MCF 10A (cell line): ENCODE measurements at regions not wholly inside any gene's neighbourhood (a gene's known extent, or its start where the extent isn't known, plus 50 kb on each side); places are given as distances from the start of the nearest gene placed in this dataset.
A peak's percentile ranks its signal among the peaks of the same experiment; 100 is the strongest.

Experiments
- BruUV-seq: library from RNA; stranded (reverse); fragments of 400-500 nt; replicated peaks from 2 replicates; lab custom pipeline; 2021; lab: Mats Ljungman, UMichigan
- CTCF ChIA-PET: fragments of 300-600 bp; sonication (Branson Sonifier 250); formaldehyde crosslinking; extraction: SDS; loops from one replicate; lab custom pipeline; 2021; ENCODE audit warnings: antibody characterized with exemption, inconsistent platforms; lab: Yijun Ruan, JAX
- POLR2A ChIA-PET: fragments of 300-600, 350-650 bp; sonication (Branson Sonifier 250); formaldehyde crosslinking; extraction: SDS; loops from one replicate; lab custom pipeline; 2020; ENCODE audit warnings: antibody characterized with exemption, inconsistent platforms; lab: Yijun Ruan, JAX
- DNase-seq: peaks from one replicate; pipeline ENCODE4 v3.0.0-alpha.2; 2018; ENCODE audit not compliant: unreplicated experiment
- H3K27ac Mint-ChIP-seq: one replicate; pipeline ENCODE4 v1.8.0; 2022; ENCODE audit warnings: mild to moderate bottlenecking, low read depth, mixed read lengths; ENCODE audit not compliant: unreplicated experiment
- H3K27me3 Mint-ChIP-seq: one replicate; pipeline ENCODE4 v1.8.0; 2022; ENCODE audit warnings: mixed read lengths; ENCODE audit not compliant: insufficient read depth, unreplicated experiment
- H3K36me3 Mint-ChIP-seq: one replicate; pipeline ENCODE4 v1.8.0; 2022; ENCODE audit warnings: mild to moderate bottlenecking, moderate library complexity, mixed read lengths; ENCODE audit not compliant: insufficient read depth, unreplicated experiment
- H3K4me1 Mint-ChIP-seq: one replicate; pipeline ENCODE4 v1.8.0; 2022; ENCODE audit warnings: mixed read lengths; ENCODE audit not compliant: insufficient read depth, unreplicated experiment
- H3K4me3 Mint-ChIP-seq: one replicate; pipeline ENCODE4 v1.8.0; 2022; ENCODE audit warnings: mild to moderate bottlenecking, moderate library complexity, mixed read lengths; ENCODE audit not compliant: unreplicated experiment
- H3K9me3 Mint-ChIP-seq: one replicate; pipeline ENCODE4 v1.8.0; 2022; ENCODE audit warnings: mixed read lengths; ENCODE audit not compliant: unreplicated experiment
- intact Hi-C: fragments of 100-400 bp; cut with micrococcal nuclease; formaldehyde crosslinking; loops from 2 replicates; pipeline ENCODE4 v1.14.1; 2022
- TF ChIP-seq, protein P1 (sequence below): fragments of 200-600 bp; IDR thresholded peaks from one replicate; pipeline ENCODE4 v1.8.0; 2022; ENCODE audit warnings: antibody characterized with exemption, mild to moderate bottlenecking; ENCODE audit not compliant: unreplicated experiment

DNA sequence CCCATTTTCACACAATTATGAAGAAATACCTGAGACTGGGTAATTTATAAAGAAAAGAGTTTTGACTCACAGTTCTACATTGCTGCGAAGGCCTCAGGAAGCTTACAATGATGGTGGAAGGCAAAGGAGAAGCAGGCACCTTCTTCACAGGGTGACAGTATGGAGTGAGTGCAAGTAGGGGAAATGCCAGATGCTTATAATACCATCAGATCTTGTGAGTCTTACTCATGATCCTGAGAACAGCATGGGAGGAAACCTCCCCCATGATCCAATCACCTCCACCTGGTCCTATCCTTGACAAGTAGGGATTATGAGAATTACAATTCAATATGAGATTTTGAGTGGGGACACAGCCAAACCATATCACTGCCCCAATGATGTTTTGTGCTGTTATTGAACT lies 189.3 kb upstream of the CRY1 start:
- TF ChIP-seq, protein P1, sequence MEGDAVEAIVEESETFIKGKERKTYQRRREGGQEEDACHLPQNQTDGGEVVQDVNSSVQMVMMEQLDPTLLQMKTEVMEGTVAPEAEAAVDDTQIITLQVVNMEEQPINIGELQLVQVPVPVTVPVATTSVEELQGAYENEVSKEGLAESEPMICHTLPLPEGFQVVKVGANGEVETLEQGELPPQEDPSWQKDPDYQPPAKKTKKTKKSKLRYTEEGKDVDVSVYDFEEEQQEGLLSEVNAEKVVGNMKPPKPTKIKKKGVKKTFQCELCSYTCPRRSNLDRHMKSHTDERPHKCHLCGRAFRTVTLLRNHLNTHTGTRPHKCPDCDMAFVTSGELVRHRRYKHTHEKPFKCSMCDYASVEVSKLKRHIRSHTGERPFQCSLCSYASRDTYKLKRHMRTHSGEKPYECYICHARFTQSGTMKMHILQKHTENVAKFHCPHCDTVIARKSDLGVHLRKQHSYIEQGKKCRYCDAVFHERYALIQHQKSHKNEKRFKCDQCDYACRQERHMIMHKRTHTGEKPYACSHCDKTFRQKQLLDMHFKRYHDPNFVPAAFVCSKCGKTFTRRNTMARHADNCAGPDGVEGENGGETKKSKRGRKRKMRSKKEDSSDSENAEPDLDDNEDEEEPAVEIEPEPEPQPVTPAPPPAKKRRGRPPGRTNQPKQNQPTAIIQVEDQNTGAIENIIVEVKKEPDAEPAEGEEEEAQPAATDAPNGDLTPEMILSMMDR, result no peak
- intact Hi-C loops, result no loop called here
- no peaks in the 10 kb centered on the region for H3K36me3 Mint-ChIP-seq
- no peak for DNase-seq
- no peaks in the 10 kb centered on the region for H3K27me3 Mint-ChIP-seq
- H3K4me3 Mint-ChIP-seq, result no peak overlapping the region
- CTCF ChIA-PET, result interaction anchor here (1.0 kb wide), 1 partner anchor 13 kb away, joined by 3 read pairs; no protein-coding TSS in a partner anchor
- POLR2A ChIA-PET, result no interaction called here
- no peak overlapping the region for H3K27ac Mint-ChIP-seq
- H3K9me3 Mint-ChIP-seq, result no peaks in the 10 kb centered on the region
- no TSS peak for BruUV-seq
- H3K4me1 Mint-ChIP-seq, result peaks cover 2% of the 10 kb centered on the region

DNA sequence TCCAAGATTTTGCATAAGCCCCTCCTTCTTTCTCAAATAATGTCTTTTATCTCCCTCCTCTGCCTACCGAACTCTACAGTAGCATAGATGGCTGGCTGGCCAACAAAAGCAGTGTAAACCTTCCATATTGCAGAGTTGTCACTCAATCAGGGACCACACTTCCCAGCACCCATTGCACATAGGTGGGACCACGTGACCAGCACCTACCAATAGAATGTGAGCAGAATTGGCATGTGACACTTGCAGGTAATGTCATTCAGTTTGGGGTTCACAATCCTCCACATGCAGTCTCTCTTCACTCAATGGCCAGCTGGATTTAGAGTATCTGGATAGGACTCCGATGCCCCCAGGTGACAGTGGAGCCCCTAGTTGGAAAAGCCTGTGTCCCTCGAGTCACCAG lies 190.3 kb upstream of the CRY1 start:
- intact Hi-C loops, result no loop called here
- no peaks in the 10 kb centered on the region for H3K27me3 Mint-ChIP-seq
- TF ChIP-seq, protein P1, result no peak
- no peaks in the 10 kb centered on the region for H3K36me3 Mint-ChIP-seq
- ChIA-PET POLR2A (no interaction called here), CTCF (interaction anchor here (1.0 kb wide), 1 partner anchor 12 kb away, joined by 3 read pairs; no protein-coding TSS in a partner anchor)
- no peaks in the 10 kb centered on the region for H3K9me3 Mint-ChIP-seq
- BruUV-seq, result no TSS peak
- H3K27ac Mint-ChIP-seq, result no peak overlapping the region
- H3K4me1 Mint-ChIP-seq, result peaks cover 7% of the 10 kb centered on the region
- DNase-seq, result no peak
- H3K4me3 Mint-ChIP-seq, result no peak overlapping the region

DNA sequence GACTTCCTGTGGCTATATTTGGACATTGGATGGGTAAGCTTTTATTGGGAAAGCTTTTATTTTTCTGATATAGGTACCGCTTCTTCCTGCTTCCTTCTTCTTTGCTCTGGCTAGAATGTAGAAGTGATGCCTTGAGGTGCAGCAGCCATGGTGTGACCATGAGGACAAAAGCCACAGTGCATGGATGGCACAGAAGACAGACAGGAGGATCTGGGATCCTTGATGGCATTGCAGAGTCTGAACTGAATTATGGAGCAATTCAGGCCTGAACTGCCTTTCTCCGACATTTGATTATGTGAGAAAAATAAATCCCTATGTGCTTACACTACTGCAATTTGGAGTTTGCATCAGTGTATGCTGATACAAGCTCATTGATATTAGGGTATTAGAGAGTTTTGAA lies 191.3 kb upstream of the CRY1 start:
- no peak for DNase-seq
- intact Hi-C loops, result no loop called here
- CTCF ChIA-PET, result no interaction called here
- POLR2A ChIA-PET, result interaction anchor here (0.6 to 1.5 kb wide), 2 partner anchors 12 to 52 kb away, joined by 3 to 4 read pairs; no protein-coding TSS in a partner anchor
- Mint-ChIP-seq H3K9me3 (no peaks in the 10 kb centered on the region), H3K36me3 (no peaks in the 10 kb centered on the region), H3K27me3 (no peaks in the 10 kb centered on the region), H3K27ac (no peak overlapping the region), H3K4me1 (peaks cover 7% of the 10 kb centered on the region), H3K4me3 (no peak overlapping the region)
- TF ChIP-seq, protein P1, result no peak
- no TSS peak for BruUV-seq

DNA sequence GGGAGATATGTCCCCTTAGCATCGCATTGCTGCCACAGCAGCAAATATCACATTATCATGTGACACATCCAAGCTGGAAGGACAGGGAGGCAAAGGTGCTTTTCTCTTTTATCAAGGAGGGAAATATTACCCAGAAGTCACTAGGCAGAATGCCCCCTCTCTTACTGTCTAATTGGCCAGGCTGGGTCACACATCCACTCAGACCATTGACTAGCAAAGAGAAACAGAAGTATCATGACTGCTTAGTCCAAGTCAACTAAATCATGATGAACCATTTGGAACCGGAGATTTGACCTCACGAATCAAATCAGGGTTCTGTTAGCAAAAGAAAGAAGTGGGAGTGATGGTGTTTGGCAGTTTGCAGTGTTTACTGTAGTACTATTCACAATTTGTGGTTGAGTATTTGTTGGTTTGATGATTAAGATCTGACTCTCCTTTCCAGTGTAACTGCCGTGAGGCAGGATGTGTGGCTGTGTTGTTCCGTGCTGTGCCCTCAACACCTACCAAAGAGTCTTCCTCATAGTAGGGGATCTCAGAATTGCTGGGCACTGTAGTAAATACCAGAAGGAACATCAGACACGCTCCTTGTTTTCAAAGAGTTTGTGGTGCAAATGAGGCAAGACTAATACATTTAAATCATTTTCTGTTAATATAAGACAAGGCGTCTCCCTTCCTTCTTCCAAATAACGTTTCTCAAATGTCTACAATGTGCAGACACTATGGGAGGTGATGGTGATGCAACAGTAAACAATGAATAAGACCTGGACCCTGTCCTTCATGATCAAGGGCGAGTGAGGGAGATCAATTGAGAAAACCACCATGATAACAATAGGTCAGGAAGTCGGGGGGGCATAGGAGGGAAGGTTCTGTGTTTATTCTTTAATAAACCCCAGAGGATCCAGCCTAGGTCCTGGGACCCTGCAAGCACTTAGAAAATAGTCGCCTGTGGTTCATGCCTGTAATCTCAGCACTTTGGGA lies 194.4 kb upstream of the CRY1 start:
- H3K27ac Mint-ChIP-seq, result peak overlapping the region; percentile 63
- ChIA-PET POLR2A (no interaction called here), CTCF (no interaction called here)
- BruUV-seq, result no TSS peak
- no peaks in the 10 kb centered on the region for H3K27me3 Mint-ChIP-seq
- H3K4me1 Mint-ChIP-seq, result peaks cover 7% of the 10 kb centered on the region
- H3K9me3 Mint-ChIP-seq, result no peaks in the 10 kb centered on the region
- TF ChIP-seq, protein P1, result no peak
- H3K36me3 Mint-ChIP-seq, result no peaks in the 10 kb centered on the region
- peak; percentile 18 for DNase-seq
- no peak overlapping the region for H3K4me3 Mint-ChIP-seq
- intact Hi-C loops, result no loop called here
